ENCODE measurements at regions not wholly inside any gene's neighbourhood (a gene's known extent, or its start where the extent isn't known, plus 50 kb on each side); places are given as distances from the start of the nearest gene placed in this dataset.

DNA sequence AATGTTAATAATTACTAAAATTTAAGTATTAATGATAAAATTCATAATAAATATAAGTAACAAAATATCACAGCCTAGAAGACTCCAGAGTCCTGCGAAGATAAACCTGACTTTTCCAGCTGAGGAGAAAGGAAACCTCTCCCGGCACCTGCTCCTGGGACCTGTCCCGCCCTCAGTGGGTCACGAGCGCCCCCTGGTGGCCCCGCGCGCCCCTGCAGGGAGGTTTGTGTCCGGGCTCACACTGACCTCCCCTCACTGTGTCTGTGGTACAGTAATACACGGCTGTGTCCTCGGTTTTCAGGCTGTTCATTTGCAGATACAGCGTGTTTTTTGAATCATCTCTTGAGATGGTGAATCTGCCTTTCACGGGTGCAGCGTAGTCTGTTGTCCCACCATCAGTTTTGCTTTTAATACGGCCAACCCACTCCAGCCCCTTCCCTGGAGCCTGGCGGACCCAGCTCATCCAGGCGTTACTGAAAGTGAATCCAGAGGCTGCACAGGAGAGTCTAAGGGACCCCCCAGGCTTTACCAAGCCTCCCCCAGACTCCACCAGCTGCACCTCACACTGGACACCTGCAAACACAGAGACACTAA lies 627.1 kb downstream of the TMEM121 start:
- TF ChIP-seq RAD21 (IDR thresholded peaks at IDR 0.05; ENCODE audit: low read depth): peak; percentile 58

DNA sequence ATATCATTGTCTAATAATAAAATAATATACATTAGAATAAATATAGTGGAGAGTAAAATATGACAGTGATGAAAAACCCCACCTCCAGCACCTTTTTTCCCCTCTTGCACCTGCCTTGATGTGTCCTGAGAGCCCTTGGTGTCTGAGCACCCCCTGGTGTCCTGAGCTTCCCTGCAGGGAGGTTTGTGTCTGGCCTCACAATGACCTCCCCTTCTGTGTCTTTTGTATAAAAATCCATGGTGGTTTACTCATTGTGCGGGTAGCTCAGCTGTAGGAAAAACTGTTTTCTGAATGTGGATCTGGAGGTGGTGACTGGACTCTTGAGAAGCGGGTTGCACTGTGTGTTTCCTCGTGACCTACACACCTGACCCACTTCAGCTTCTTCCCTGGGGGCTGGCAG lies 636.9 kb downstream of the TMEM121 start:
- TF ChIP-seq ZBTB7A (IDR thresholded peaks at IDR 0.05; ENCODE audit: low read depth) (no peak), EP300 (IDR thresholded peaks at IDR 0.05; ENCODE audit: borderline replicate concordance) (no peak), FOXM1 (IDR thresholded peaks at IDR 0.05; ENCODE audit: borderline replicate concordance, low read depth) (no peak), TCF12 (IDR thresholded peaks at IDR 0.05; ENCODE audit: low read depth) (no peak), USF1 (IDR thresholded peaks at IDR 0.05) (no peak), RAD21 (IDR thresholded peaks at IDR 0.05; ENCODE audit: low read depth) (no peak), YY1 (IDR thresholded peaks at IDR 0.05; ENCODE audit: low read depth) (no peak), EGR1 (IDR thresholded peaks at IDR 0.05) (no peak), MAX (IDR thresholded peaks at IDR 0.05) (no peak), CEBPB (IDR thresholded peaks at IDR 0.05) (no peak), CREB1 (IDR thresholded peaks at IDR 0.05; ENCODE audit: low read depth) (no peak), TAF1 (IDR thresholded peaks at IDR 0.05; ENCODE audit: low read depth) (no peak), NFIC (IDR thresholded peaks at IDR 0.05) (no peak), REST (IDR thresholded peaks at IDR 0.05; ENCODE audit: low read depth) (no peak), TEAD4 (IDR thresholded peaks at IDR 0.05) (no peak)

DNA sequence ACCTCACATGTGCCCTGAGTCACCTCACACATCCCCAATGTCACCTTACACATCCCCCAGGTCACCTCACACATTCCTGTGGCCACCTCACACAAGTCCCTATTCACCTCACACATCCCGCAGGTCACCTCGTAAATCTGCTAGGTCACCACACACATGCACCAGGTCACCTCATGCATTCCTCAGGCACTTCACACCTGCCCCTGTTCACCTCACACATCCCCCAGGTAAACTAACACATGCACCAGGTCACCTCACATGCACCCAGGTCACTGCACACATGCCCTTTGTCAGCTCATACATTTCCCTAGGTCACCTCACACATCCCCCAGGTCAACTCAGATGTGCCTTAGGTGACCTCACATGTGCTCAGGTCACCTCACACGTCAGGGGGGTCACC lies 639.8 kb downstream of the TMEM121 start:
- TF ChIP-seq REST (IDR thresholded peaks at IDR 0.05; ENCODE audit: low read depth) (no peak), ZBTB7A (IDR thresholded peaks at IDR 0.05; ENCODE audit: low read depth) (no peak), EP300 (IDR thresholded peaks at IDR 0.05; ENCODE audit: borderline replicate concordance) (no peak)

DNA sequence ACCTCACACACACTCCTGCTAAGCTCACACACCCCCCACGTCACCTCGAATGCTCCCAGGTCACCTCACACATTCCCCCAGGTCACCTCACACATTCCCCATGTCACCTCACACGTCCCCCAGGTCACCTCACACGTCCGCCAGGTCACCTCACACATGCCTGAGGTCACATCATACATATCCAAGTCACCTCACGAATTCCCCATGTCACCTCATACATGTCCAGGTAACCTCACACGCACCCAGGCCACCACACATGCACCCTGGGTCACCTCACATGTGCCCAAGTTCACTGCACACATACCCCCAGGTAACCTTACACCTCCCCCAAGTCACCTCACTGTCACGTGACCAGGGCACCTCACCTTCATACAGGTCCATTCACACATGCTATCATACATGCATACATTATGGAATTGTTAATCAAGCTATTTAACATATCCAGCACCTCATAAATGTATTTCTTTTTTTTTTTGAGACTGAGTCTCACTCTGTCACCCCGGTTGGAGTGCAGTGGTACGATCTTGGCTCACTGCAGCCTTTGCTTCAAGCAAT lies 640.3 kb downstream of the TMEM121 start:
- TF ChIP-seq TCF12 (IDR thresholded peaks at IDR 0.05; ENCODE audit: low read depth): no peak

DNA sequence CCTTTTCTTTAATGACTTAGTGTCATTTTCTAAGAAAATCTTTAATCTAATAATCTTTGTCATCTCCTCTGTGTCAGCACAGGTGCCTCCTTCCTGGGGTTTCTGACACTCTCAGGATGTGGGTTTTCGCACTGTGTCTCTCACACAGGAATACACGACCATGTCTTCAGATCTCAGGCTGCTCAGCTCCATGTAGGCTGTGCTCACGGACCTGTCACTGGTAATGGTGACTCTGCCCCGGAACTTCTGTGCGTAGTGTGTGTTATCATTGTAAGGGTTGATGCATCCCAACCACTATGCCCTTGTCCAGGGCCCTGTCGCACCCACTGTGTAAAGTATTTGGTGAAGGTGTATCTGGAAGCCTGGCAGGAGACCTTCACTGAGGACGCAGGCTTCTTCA lies 647.8 kb downstream of the TMEM121 start:
- TF ChIP-seq MAX (IDR thresholded peaks at IDR 0.05) (no peak), EGR1 (IDR thresholded peaks at IDR 0.05) (no peak), TAF1 (IDR thresholded peaks at IDR 0.05; ENCODE audit: low read depth) (no peak), TEAD4 (IDR thresholded peaks at IDR 0.05) (no peak), YY1 (IDR thresholded peaks at IDR 0.05; ENCODE audit: low read depth) (no peak), CREB1 (IDR thresholded peaks at IDR 0.05; ENCODE audit: low read depth) (no peak), RAD21 (IDR thresholded peaks at IDR 0.05; ENCODE audit: low read depth) (no peak)

DNA sequence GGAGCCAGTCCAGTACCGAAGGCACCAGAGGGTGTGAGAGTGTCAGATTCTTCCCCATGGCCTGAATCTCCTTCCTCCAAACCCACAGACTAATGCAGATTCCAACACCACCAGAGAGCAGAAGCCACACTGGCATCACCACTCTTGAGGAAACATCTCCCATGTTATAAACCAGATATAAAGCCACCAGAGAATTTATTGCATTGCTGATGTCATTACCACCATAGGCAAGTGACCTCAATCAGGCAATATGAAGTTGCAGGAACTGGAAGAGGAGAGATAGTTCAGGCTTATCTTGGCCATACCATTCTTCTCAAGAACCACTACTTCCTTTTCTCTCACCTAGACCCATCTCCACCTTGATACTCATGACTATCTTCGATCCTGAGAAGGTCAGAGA lies 653.4 kb downstream of the TMEM121 start:
- no peak for TF ChIP-seq EGR1 (IDR thresholded peaks at IDR 0.05)
- TF ChIP-seq ZBTB7A (IDR thresholded peaks at IDR 0.05; ENCODE audit: low read depth): no peak
- no peak for TF ChIP-seq TCF12 (IDR thresholded peaks at IDR 0.05; ENCODE audit: low read depth)

DNA sequence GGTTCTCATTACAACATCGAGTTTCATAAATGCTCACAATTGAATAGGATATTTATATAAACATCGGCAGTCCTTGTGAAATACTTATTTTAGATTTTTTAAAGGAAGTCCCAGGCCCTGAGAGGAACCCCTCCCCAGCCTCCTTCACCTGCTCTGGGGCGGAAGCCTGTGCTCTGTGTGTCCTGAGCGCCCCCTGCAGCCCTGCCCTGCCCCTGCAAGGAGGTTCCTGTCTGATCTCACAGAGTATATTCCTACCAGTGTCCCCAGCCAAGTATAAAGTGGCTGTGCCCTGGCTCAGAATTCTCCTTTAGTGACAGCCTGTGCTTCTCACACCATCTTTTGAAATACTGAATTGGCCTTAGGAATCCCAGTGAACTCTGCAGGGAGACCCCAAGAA lies 659.5 kb downstream of the TMEM121 start:
- TF ChIP-seq RAD21 (IDR thresholded peaks at IDR 0.05; ENCODE audit: low read depth): no peak
- TF ChIP-seq CEBPB (IDR thresholded peaks at IDR 0.05): no peak
- no peak for TF ChIP-seq MAX (IDR thresholded peaks at IDR 0.05)
- no peak for TF ChIP-seq FOXM1 (IDR thresholded peaks at IDR 0.05; ENCODE audit: borderline replicate concordance, low read depth)
- no peak for TF ChIP-seq USF1 (IDR thresholded peaks at IDR 0.05)
- TF ChIP-seq YY1 (IDR thresholded peaks at IDR 0.05; ENCODE audit: low read depth): no peak
- no peak for TF ChIP-seq EP300 (IDR thresholded peaks at IDR 0.05; ENCODE audit: borderline replicate concordance)
- TF ChIP-seq EGR1 (IDR thresholded peaks at IDR 0.05): no peak
- no peak for TF ChIP-seq REST (IDR thresholded peaks at IDR 0.05; ENCODE audit: low read depth)
- TF ChIP-seq NFIC (IDR thresholded peaks at IDR 0.05): no peak
- no peak for TF ChIP-seq TAF1 (IDR thresholded peaks at IDR 0.05; ENCODE audit: low read depth)
- no peak for TF ChIP-seq TCF12 (IDR thresholded peaks at IDR 0.05; ENCODE audit: low read depth)
- no peak for TF ChIP-seq CREB1 (IDR thresholded peaks at IDR 0.05; ENCODE audit: low read depth)
- no peak for TF ChIP-seq ZBTB7A (IDR thresholded peaks at IDR 0.05; ENCODE audit: low read depth)
- TF ChIP-seq TEAD4 (IDR thresholded peaks at IDR 0.05): no peak
